ENCODE measurements at regions not wholly inside any gene's neighbourhood (a gene's known extent, or its start where the extent isn't known, plus 50 kb on each side); places are given as distances from the start of the nearest gene placed in this dataset.

DNA sequence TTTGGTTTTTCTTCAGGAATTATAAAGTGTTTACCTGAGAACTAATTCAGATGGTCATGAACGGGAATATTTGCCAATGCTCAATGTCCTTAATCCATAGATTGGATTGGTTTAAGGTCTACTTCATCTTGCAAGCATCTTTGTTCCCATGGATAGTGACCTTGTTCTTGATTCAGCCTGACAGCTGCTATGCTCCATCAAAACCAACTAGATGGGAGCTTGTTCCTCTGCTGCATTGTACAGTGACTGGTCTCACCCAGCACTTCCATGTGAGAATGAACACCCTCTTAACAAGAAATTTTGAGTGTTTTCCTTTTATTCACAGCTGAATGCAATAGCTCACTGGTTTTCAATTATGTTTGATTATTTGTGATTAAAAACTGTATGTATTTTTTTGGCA lies 312.6 kb upstream of the ACTBL2 start:
- DNase-seq (ENCODE audit: low spot score in 2 of 2), result no peak
- no peak overlapping the region for H3K4me3 ChIP-seq (ENCODE audit: low read depth, poor library complexity, severe bottlenecking)
- TF ChIP-seq CTCF (IDR thresholded peaks at IDR 0.05), result no peak
- no peak for TF ChIP-seq POLR2A (IDR thresholded peaks at IDR 0.05)
- WGBS, 2 donors, result 95 to 96% methylated on average over 1 of the region's 1 CpG
- intact Hi-C loops (cut with DNase I; ENCODE audit: low total_unique reads), result no loop called here

GRCh38 chr5:57791875-57792274 lies 309.3 kb upstream of the ACTBL2 start:
- H3K4me3 ChIP-seq (ENCODE audit: low read depth, poor library complexity, severe bottlenecking), result no peak overlapping the region
- WGBS, 2 donors, result 61 to 93% methylated on average over 1 of the region's 1 CpG
- intact Hi-C loops (cut with DNase I; ENCODE audit: low total_unique reads), result no loop called here
- no peak for DNase-seq (ENCODE audit: low spot score in 2 of 2)
- TF ChIP-seq CTCF (IDR thresholded peaks at IDR 0.05) (no peak), POLR2A (IDR thresholded peaks at IDR 0.05) (no peak)

- intact Hi-C loops (cut with DNase I; ENCODE audit: low total_unique reads), result no loop called here
- WGBS, 2 donors, result 87 to 90% methylated on average over 2 of the region's 2 CpGs
- no peak overlapping the region for H3K4me3 ChIP-seq (ENCODE audit: low read depth, poor library complexity, severe bottlenecking)
- no peak for DNase-seq (ENCODE audit: low spot score in 2 of 2)
- no peak for TF ChIP-seq CTCF (IDR thresholded peaks at IDR 0.05)
These were observed 303.3 kb upstream of the ACTBL2 start for GRCh38 chr5:57785946-57786345.

- TF ChIP-seq CTCF (IDR thresholded peaks at IDR 0.05) (no peak), POLR2A (IDR thresholded peaks at IDR 0.05) (no peak)
- 35 to 48% methylated on average over 3 of the region's 3 CpGs for WGBS, 2 donors
- DNase-seq (ENCODE audit: low spot score in 2 of 2), result no peak
- intact Hi-C loops (cut with DNase I; ENCODE audit: low total_unique reads), result no loop called here
- no peak overlapping the region for H3K4me3 ChIP-seq (ENCODE audit: low read depth, poor library complexity, severe bottlenecking)
These were observed 301.5 kb upstream of the ACTBL2 start for GRCh38 chr5:57784121-57784520.

DNA sequence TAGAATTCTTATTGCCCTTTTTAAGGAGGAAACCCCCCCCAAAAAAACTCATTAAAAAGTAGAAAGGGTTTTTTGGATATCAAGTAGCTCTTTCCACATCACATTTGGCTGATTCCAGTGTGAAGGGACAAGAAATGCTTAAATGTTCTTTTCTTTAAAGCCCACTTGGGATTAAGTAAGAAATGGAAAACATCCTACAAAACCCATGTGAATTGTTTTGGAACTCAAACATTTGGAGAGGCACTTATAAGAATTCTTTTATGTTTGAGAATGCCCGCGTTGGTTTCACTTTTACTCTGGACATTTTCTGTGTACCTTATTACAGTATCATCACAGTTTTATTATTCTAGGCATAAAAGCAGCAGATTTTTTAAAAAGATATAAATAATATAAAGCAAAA lies 301.1 kb upstream of the ACTBL2 start:
- 23 to 37% methylated on average over 2 of the region's 2 CpGs for WGBS, 2 donors
- no peak overlapping the region for H3K4me3 ChIP-seq (ENCODE audit: low read depth, poor library complexity, severe bottlenecking)
- DNase-seq (ENCODE audit: low spot score in 2 of 2), result no peak
- TF ChIP-seq CTCF (IDR thresholded peaks at IDR 0.05), result no peak
- TF ChIP-seq POLR2A (IDR thresholded peaks at IDR 0.05), result no peak
- intact Hi-C loops (cut with DNase I; ENCODE audit: low total_unique reads), result no loop called here

- intact Hi-C loops (cut with DNase I; ENCODE audit: low total_unique reads), result no loop called here
These were observed 298.3 kb upstream of the ACTBL2 start for GRCh38 chr5:57780961-57781325.

More at GRCh38 chr5:57780961-57781325, 298.3 kb upstream of the ACTBL2 start:
- TF ChIP-seq POLR2A (IDR thresholded peaks at IDR 0.05), result no peak
- TF ChIP-seq CTCF (IDR thresholded peaks at IDR 0.05), result no peak
- H3K4me3 ChIP-seq (ENCODE audit: low read depth, poor library complexity, severe bottlenecking), result no peak overlapping the region
- 92 to 96% methylated on average over 5 of the region's 5 CpGs for WGBS, 2 donors
- DNase-seq (ENCODE audit: low spot score in 2 of 2), result no peak

All from lower leg skin (tissue), 4 donors.